ENCODE measurements at regions not wholly inside any gene's neighbourhood (a gene's known extent, or its start where the extent isn't known, plus 50 kb on each side); places are given as distances from the start of the nearest gene placed in this dataset.

DNA sequence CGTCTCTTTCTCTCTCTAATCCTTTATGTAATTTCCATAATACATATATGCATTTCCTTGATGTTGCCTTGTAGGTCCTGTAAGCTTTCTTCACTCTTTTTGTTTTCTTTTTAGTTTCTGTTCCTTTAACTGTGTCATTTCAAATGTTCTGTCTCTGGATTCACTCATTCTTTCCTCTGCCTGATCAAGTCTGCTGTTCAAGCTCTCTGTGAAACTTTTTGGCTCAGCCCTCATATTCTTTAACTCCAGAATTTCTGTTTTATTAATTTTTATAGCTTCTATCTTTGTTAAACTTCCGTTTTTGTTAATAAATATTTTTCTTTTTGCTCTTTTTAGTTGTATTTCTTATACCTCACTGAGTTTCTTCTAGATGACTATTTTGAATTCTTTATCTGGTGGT is 321.3 kb upstream of the LMO3 start:
- no peaks in the 10 kb centered on the region for H3K4me1 ChIP-seq (ENCODE audit: low read depth)
- TF ChIP-seq, protein P1, sequence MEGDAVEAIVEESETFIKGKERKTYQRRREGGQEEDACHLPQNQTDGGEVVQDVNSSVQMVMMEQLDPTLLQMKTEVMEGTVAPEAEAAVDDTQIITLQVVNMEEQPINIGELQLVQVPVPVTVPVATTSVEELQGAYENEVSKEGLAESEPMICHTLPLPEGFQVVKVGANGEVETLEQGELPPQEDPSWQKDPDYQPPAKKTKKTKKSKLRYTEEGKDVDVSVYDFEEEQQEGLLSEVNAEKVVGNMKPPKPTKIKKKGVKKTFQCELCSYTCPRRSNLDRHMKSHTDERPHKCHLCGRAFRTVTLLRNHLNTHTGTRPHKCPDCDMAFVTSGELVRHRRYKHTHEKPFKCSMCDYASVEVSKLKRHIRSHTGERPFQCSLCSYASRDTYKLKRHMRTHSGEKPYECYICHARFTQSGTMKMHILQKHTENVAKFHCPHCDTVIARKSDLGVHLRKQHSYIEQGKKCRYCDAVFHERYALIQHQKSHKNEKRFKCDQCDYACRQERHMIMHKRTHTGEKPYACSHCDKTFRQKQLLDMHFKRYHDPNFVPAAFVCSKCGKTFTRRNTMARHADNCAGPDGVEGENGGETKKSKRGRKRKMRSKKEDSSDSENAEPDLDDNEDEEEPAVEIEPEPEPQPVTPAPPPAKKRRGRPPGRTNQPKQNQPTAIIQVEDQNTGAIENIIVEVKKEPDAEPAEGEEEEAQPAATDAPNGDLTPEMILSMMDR (IDR thresholded peaks at IDR 0.05; ENCODE audit: low read depth, low read length), result no peak
- no peak for DNase-seq (ENCODE audit: low read depth in 1 of 2, low spot score in 1 of 2)
- H3K9me3 ChIP-seq (ENCODE audit: low read depth), result no peaks in the 10 kb centered on the region
- H3K36me3 ChIP-seq, result no peaks in the 10 kb centered on the region
- no peak overlapping the region for H3K27ac ChIP-seq
- no peaks in the 10 kb centered on the region for H3K27me3 ChIP-seq
- no peak overlapping the region for H3K4me3 ChIP-seq

DNA sequence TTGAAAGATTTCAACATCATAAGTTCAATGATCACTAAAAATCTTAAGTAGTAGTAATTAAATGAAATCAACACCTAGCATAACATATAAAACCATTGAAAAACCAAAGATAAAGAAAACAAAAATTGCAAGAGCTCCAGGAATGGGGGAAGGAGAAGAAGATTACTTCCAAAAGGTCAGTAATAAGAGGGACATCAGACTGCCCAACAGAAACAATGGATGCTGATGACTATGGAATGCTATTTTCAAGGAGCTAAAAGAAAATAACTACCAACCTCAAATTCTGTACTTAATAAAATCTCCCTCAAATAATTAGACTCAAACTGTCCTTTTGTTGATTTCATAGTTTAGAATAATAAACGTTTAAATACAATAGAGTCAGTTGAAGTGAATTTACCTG is 314.5 kb upstream of the LMO3 start:
- Histone ChIP-seq H3K4me3 (no peak overlapping the region), H3K36me3 (no peaks in the 10 kb centered on the region), H3K4me1 (ENCODE audit: low read depth) (no peaks in the 10 kb centered on the region), H3K27ac (no peak overlapping the region), H3K9me3 (ENCODE audit: low read depth) (no peaks in the 10 kb centered on the region), H3K27me3 (no peaks in the 10 kb centered on the region)
- DNase-seq (ENCODE audit: low read depth in 1 of 2, low spot score in 1 of 2), result no peak
- TF ChIP-seq, protein P1 (IDR thresholded peaks at IDR 0.05; ENCODE audit: low read depth, low read length), result no peak

DNA sequence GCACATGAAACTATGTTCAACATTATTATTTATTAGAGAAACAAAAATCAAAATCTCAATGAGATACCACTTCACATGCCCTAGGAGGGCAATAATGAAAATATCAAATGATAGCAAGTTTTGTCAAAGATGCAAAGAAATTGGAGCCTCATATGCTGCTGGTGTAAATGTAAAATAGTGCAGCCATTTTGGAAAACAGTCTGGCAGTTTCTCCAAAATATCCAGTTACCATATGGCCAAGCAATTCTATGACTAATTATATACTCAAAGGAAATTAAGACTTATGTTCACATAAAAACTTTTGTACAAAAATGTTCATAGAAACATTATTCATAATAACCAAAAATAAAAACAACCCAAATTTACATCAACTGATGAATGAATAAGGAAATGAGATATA is 313.6 kb upstream of the LMO3 start:
- H3K27me3 ChIP-seq, result no peaks in the 10 kb centered on the region
- H3K36me3 ChIP-seq, result no peaks in the 10 kb centered on the region
- no peaks in the 10 kb centered on the region for H3K9me3 ChIP-seq (ENCODE audit: low read depth)
- H3K4me1 ChIP-seq (ENCODE audit: low read depth), result no peaks in the 10 kb centered on the region
- H3K4me3 ChIP-seq, result no peak overlapping the region
- TF ChIP-seq, protein P1 (IDR thresholded peaks at IDR 0.05; ENCODE audit: low read depth, low read length), result no peak
- no peak overlapping the region for H3K27ac ChIP-seq
- DNase-seq (ENCODE audit: low read depth in 1 of 2, low spot score in 1 of 2), result no peak

DNA sequence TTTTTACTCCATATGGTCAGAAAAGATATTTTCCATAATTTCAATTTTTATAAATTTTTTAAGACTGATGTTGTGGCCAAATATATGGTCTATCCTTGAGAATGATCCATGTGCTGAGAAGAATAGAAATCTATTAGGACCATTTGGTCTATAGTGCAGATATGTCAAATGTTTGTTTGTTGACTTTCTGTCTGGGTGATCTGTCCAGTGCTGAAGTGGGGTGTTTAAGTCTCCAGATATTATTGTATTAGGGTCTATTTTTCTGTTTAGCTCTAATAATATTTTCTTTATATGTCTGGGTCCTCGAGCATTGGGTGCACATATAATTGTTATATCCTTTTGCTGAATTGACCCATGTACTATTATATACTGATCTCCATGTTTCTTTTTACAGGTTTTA is 308.9 kb upstream of the LMO3 start:
- no peak overlapping the region for H3K4me3 ChIP-seq
- TF ChIP-seq, protein P1 (IDR thresholded peaks at IDR 0.05; ENCODE audit: low read depth, low read length), result no peak
- DNase-seq (ENCODE audit: low read depth in 1 of 2, low spot score in 1 of 2), result no peak
- no peaks in the 10 kb centered on the region for H3K27me3 ChIP-seq
- no peaks in the 10 kb centered on the region for H3K36me3 ChIP-seq
- no peaks in the 10 kb centered on the region for H3K4me1 ChIP-seq (ENCODE audit: low read depth)
- no peaks in the 10 kb centered on the region for H3K9me3 ChIP-seq (ENCODE audit: low read depth)
- no peak overlapping the region for H3K27ac ChIP-seq

DNA sequence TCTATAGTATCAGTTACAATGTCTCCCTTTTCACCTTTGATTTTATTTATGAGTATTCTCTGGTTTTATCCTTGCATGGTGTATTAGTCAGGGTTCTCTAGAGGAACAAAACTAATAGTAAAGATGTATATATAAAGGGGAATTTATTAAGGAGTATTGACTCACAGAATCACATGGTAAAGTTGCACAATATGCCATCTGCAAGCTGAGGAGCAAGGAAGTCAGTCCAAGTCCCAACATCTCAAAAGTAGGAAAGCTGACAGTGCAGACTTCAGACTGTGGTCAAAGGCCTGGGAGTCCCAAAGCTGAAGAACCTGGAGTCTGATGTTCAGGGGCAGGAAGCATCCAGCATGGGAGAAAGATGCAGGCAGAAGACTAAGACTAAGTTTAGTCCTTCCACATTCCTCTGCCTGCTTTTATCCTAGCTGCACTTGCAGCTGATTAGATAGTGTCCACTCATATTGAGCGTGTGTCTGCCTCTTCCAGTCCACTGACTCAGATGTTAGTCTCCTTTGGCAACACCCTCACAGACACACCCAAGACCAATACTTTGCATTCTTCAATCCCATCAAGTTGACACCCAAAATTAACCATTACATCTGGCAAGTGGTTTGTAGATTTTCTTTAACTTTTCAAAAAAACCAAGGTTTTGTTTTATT is 308.0 kb upstream of the LMO3 start:
- no peaks in the 10 kb centered on the region for H3K27me3 ChIP-seq
- no peaks in the 10 kb centered on the region for H3K36me3 ChIP-seq
- TF ChIP-seq, protein P1 (IDR thresholded peaks at IDR 0.05; ENCODE audit: low read depth, low read length), result no peak
- H3K4me3 ChIP-seq, result no peak overlapping the region
- no peak overlapping the region for H3K27ac ChIP-seq
- DNase-seq (ENCODE audit: low read depth in 1 of 2, low spot score in 1 of 2), result no peak
- no peaks in the 10 kb centered on the region for H3K4me1 ChIP-seq (ENCODE audit: low read depth)
- no peaks in the 10 kb centered on the region for H3K9me3 ChIP-seq (ENCODE audit: low read depth)

All from cardiac muscle cell (in vitro differentiated cells and primary cell).